ENCODE measurements at regions not wholly inside any gene's neighbourhood (a gene's known extent, or its start where the extent isn't known, plus 50 kb on each side); places are given as distances from the start of the nearest gene placed in this dataset.
A peak's percentile ranks its signal among the peaks of the same experiment; 100 is the strongest.
"Not testable (repeated sequence)": the region's sequence is repeated elsewhere in the genome, so short reads cannot be mapped to it uniquely, and the experiment has no call there.

DNA sequence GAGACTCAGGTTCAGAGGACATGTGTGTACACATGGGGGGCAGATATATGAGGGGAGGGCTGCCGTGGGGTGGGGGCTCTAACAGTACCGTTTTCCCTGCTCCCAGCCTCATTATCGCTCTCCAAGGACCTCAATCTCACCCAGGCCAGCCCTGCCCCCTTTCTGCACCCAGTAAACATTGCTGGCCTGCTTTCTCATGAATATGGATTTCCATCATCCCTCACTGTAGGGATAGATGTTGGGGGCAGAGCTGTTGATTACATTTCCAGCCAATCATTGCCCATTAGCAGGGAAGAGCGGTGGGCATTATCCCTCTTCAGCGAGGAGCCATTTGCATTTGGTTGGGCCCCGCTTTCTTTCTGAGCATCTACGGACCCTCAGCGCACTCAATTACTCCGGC is 273.8 kb downstream of the RPS6KC1 start:
- DNase-seq = no peak

DNA sequence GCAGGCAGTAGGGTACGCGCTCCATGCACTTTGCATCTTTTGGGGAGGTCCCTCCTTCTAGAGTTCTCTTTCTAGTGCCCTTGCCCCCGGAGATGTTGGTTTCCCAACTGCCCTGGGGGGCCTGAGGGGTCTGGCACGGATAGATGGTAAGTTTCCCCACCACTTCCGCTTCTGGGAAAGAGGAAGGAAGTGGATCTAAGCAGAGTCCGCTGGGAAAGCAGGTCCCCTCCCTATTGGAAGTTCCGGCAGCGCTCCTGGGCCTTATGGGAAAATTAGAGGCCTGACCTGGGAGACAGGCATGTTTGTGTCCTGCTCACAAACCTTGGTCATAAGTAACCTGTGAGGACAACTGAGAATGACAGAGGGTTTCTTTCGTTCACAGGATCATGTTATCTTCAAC is 274.4 kb downstream of the RPS6KC1 start:
- DNase-seq = no peak

DNA sequence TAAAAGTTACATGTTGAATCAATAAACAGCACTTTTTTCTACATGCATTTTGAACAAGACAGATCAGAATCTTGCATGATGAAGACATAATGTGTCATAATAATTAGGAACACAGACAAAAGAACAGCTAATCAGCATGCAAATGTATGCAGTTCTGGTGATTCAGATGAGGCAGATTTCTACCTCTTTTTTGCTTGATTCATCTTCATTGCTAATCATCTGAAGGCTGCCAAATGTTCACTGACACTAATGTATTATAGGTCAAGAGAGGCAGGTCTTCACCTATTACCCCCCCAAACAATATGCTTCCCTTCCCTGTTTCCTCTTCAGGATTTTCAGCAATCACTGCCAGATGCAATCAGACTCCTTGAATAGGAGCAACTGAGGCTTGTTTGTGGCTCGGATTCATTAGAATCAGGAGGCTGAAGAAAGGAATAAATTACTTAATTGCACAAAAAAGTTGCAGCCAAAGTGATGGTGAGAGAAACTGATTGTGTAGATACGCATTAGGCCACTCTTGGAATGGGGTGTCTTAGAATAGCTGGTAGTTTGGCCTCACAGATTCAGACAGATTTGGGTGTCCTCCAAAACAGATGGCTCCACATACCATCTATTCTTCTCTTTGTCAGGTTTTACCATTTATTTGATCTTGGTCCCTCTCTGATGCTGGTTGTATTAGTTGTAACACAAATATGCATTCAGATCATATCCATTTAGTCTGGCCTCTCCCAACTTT is 275.4 kb downstream of the RPS6KC1 start:
- DNase-seq = no peak

DNA sequence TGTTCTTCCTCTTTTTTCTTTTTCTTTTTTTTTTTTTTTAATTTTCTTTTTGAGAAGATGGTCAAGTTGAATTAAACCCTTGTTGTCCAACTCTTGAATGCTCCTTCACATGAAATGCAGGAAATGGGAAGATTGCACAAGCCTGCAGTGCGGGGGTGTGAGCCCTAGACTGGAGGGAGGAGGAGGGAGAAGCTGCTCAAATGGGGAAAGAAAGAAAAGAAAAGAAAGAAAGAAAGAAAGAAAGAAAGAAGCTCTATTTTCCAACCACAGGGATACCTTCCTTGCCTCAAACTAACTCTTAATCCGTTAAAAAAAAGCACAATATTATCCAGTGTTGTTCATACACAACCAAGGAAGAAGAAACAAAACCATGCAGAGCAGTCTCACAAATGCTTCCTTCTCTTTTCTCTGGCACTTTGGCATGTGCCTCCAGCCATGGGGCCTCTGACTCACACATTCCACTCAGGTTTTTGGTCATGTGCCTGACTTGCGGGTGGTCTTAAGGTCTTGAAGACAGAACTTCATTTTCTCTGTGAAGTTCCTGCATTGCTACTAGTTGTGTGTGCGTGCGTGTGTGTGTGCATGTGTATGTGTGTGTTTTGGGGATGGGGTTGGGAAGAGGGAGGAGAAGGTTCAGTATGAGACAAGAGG is 276.1 kb downstream of the RPS6KC1 start:
- DNase-seq = no peak

DNA sequence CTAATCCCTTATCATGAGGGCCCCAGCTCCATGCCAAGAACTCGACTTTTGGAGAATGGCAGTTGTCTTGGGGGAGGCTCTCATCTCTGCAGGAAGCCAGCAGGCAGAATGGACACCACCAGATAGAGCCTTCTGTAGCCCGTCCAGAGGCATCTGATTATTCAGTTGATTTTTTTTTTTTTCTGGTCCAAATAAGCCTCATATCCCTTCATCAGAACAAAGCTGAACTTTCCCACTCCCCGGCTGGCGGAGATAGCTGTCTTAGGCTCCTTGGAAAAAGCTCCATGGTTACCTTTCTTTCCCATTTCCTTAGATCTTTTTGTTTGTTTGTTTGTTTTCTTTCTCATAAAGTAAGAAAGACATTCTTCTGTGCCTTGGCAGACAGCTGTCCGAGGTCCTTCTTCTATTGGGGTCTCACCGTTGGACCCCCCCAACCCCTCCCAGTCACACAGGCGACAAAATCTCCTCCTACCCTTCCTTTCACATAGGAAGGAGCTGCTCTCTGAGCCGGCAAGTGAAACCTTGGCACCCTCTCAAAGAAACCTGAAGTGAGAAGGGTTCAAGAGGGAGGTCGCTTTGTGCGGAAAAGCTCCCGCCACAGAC is 278.5 kb downstream of the RPS6KC1 start:
- DNase-seq = no peak

DNA sequence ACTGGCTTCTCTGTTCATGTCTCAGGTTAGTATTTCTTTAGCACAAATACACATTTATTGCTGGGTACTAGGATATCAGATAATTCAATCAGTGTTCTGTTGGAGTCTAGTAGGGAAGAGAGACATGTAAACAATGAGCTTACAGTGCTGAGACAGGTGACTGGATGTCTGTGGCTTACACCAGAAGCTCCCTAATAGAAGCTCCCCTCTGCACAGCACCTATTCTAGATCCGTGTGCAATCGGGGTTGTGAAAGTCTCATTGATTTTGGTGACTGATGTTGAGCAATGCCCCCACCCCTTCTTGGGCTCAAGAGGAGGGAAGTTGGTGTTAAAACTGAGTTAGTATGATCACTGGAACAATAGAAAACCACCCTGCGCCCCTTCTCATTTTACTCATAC is 279.2 kb downstream of the RPS6KC1 start:
- no peak for DNase-seq

DNA sequence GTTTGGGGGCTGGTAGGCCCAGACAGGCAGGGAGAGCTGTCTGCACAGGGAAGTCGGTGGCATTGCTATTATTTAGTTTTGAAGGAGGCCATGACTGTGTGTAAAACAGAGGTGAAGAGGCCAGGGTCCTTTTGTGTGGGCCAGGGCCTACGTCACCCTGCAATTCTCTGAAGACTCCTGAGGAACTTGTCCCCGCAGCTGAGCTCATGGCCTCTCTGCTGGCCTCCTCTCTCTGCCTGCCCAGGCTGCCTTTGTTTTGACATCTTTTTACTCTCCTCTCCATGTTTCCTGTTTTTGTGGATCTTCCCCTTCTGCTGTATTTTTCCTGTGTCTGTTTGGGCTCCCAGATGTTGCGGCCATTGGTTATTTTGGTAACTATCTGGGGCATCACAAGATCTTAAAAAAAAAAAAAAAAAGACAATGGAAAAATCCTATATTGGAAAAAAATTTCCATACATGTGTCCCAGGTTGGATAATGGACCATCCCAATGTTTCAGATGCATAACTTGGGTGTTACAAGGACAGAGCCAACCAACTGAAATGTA is 280.7 kb downstream of the RPS6KC1 start:
- DNase-seq = no peak

DNA sequence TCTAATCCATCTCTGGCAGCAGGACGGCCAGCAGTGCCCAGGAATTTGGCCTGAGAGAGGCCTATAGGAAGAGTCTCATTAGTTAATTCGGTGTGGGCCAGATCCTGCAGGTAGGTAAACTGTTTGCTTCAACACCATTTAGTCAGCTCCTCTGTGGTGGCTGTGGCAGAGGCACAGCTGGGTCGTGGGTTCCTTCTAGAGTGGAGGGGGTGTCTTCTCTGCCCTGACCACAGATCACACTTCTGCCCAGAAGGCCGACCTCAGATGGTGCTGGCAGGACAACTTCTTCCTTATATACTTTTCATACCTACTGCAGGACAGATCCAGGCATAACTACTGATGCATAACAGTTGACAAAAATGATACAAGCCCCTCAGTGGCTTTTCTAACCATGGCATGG is 281.4 kb downstream of the RPS6KC1 start:
- no peak for DNase-seq

DNA sequence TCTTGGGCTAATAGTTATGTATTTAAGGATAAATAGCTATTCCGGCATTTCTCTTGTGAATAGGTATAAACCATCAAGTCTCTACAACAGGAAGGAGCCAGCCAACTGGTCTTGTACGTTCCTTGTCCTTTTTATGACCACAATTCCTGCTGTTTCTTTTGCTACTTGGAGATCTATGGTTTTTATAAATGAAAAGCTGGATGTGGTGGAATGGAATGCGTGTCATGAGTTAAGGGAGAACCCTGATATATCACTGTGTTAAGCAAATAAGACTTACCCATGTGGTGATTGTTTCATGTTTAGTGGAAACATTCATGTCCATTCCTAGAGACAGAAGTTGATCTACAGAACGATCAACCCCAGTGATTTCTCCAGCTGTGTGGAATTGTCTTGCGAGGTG is 282.1 kb downstream of the RPS6KC1 start:
- no peak for DNase-seq

DNA sequence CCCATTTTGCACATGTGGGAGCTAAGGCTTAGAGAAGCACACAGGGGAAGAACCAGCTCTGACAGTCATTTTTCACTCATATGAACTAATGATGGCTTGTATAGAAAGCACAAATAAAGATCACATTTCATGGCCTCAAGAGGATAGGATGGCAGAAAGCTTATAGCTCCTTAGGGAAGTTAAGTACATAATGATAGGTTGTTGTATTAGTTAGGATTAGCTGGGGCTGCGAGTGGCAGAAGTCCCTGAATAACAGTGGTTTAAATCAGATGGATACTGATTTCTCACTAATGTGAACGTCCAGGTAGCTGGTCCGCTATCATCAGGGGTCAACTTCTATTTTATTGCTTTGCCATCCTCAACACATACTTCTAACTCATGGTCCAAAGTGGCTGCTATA is 284.0 kb downstream of the RPS6KC1 start:
- DNase-seq = no peak

DNA sequence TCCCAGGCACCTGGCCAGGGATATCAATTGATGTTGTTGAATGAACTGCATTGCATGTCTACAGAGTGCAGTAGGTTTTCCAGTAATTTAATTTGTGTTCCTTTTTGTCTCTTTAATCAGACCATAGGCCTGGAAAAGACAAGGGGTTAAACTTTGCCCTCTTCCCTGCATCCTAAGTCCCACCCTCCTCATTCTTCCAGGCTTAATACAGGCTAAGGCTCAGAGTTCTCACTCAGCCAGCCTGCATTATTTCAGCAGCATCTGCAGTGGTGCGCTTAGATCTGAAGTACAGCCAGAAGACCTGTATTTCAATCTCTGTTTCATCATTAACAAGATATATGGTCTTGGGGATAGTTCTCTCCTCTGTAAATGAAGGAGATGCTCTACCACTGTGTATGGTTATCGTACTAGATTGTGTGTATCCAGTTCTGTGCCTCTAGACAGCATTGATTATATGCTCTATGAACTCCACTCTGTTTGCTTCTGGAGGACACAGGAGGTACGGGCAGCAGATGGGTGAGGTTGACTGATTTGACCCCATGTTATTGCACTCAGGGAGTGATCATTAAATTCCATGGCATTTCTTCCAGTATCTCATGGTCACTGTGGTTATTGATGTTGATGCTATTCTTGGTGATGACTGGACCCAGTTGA is 286.1 kb downstream of the RPS6KC1 start:
- DNase-seq = no peak

DNA sequence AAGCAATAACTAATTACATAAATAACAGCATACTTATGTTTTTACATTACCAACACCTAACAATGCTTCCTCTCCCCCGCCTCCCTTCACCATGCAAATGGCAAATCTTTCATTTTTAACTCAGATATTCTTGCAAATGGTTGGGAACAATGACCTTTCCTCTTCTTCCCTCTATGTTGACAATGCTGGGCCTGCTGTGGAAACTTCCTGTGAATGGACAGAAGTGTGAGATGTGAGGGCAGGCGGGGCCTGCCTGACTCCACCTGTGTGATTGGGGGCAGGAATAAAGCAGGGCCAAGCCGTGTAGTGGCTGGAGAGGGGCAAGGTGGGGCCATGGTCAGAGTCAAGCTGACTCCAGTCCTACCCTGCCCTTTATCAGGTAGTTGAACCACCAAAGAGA is 289.6 kb downstream of the RPS6KC1 start:
- DNase-seq = no peak

DNA sequence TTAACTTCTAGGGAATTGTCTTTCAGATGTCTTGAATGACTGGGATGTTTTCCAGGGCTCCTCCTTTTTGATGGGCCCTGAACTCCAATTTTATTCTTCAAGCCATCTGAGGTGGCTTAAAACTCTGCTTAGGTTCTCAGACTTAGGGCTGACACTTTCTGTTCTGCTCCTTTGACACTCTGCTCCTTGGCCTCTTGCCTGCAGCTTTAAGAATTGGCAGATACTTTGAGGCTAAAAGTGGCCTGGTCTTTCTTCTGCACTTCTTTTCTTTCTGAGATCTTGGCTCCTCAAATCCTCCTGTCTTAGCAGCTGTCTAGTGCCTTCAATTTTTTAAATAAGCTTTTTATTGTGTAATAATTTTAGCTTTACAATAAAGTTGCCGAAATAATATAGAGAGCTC is 294.6 kb downstream of the RPS6KC1 start:
- no peak for DNase-seq

DNA sequence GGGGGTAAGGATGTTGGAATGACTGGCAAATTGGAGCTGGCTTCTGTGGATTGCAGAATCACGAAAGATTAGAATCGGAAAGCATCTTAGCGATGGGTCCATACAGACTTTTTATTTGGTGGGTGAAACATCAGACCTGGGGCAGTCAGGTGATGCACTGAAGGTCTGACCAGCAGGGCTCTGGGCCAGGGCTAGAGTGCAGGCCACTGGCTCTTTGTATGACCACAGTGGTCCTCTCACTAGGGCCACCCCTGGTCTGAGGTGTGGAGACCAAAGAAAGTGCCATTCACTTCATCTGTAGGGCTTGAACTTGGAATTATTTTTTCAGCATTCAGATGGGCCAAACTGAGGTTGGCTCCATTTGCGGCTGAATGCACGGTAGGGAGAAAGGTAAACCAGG is 306.4 kb downstream of the RPS6KC1 start:
- DNase-seq = no peak

DNA sequence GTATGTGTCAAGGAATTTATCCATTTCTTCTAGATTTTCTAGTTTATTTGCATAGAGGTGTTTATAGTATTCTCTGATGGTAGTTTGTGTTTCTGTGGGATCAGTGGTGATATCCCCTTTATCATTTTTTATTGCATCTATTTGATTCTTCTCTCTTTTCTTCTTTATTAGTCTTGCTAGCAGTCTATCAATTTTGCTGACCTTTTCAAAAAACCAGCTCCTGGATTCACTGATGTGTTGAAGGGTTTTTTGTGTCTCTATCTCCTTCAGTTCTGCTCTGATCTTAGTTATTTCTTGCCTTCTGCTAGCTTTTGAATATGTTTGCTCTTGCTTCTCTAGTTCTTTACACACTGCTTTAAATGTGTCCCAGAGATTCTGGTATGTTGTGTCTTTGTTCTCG is 307.3 kb downstream of the RPS6KC1 start:
- not testable (repeated sequence) for DNase-seq

DNA sequence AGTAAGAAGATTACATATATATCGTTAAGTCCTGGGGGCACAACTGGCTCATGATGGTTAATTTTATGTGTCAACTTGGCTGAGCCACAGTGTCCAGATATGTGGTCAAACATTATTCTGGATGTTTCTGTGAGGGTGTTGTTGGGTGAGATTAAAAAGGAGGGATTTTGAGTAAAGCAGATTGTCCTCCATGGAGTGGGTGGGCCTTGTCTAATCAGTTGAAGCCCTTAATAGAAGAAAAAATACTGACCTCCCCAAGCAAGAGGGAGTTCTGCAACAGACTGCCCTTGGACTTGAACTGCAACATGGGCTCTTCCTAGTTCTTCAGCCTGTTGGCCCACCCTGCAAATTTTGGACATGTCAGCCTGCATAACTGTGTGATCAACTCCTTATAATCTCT is 311.6 kb downstream of the RPS6KC1 start:
- no peak for DNase-seq

DNA sequence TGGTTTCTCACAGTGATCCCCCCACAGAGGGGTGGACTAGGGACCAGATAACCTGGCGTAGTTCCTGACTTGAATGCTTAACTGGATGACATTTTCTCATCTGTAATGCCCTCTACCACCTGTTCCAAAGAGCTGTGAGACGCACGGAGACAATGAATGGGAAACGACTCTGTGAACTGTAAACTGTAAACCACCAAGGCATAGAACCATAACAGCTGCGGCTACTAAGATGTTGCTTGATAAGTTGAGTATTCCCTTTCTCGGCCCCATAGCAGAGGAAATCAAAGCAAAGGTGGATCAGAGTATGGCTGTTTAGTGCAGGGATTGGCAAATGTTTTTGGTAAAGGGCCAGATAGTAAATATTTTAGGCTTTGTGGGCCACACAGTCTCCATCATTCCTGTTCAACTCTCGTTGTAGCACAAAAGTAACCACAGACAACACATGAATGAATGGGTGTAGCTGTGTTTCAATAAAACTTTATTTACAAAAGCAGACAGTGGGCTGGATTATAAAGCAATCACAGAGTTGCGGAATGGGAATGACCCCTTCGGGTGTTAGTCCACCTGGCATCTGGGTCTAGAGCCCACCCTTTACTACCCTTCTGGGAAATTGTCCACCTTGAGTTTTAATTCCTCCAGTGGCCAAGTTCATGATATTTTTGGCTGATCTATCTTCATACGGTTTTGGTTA is 315.2 kb downstream of the RPS6KC1 start:
- no peak for DNase-seq

DNA sequence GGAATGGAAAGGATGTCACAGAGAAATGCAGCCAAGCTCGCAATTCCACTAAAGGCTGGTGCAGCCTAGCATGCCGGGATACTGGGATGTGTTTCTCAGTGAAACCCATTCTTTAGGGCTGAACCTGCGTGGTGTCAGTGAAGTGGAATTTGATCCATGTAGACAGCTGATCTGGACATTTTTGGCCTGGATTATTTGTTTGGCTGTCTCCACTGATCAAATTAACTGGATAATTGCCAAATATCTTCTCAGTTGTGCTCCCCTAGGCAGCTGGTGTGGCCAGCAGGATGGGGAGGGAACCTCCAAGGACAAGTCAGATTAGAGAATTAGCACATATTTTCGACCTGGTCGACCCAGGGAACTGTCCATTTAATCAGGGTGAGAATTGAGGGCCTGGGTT is 318.4 kb downstream of the RPS6KC1 start:
- no peak for DNase-seq

DNA sequence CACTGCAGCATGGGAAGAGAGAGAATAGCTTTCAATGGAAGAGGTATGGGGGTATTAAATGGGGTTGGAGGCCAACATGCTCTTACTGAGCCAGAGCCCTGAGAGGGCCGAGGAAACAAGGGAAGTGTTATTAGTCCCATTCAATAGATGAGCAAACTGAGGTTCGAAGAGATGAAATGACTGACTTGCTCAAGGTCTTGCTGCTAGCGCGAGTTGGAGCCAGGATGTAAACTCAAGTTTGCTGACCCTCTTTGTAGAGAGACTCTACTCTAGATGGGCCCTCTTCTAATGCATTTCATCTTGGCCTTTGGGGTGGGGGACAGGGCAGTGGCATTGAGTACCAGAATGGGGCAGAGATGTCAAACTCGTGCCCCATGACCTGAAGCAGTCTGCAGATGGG is 319.5 kb downstream of the RPS6KC1 start:
- DNase-seq = no peak

DNA sequence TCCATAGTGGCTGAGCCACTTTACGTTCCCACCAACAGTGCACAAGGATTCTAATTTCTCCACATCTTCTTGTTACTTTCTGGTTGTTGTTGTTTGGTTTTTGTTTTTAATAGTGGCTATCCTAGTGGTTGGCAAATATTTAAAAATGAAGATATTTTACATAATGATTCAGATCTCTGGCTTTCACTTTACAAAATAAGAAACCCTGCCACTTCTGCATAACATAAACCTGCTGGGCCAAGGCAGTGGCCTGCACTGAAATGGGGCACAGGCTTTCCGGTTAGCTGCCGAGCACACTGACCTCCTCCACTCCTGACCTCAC is 320.4 kb downstream of the RPS6KC1 start:
- no peak for DNase-seq

DNA sequence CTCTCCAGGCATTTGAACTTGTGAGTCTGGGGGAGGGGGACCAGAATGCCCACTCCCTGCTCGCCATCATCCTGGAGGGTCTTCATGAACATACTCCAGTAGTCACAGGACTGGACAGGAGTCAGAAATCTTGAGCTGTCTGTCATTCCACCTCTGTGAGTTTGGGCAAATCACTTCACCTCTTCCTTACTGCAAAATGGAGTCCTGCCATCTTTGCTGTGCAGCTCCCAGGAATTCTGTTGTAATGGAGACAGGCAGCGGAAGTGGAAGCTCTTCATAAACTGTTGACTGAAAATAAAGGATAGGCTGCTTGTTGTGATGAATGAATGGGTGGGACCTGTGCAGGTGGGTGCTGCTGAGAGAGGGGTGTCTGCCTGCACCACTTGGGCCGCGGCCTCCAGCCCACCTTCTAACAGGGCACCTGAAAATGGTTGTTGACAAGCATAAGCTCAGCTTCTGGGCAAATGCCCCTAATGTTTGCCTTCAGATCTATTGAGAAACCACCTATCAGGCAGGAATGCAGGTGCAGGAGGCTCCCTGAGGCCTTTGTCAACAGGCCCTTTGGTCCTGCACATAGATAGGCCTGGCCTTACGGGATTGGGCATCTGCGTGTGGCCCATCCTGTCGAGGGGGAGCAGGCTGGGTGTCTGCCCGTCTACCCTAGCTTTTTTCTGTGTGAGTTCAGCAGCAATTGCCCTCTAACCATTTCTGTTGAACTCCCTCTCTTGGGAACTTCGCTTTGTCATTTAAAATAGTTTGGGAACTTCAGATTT is 321.0 kb downstream of the RPS6KC1 start:
- no peak for DNase-seq

DNA sequence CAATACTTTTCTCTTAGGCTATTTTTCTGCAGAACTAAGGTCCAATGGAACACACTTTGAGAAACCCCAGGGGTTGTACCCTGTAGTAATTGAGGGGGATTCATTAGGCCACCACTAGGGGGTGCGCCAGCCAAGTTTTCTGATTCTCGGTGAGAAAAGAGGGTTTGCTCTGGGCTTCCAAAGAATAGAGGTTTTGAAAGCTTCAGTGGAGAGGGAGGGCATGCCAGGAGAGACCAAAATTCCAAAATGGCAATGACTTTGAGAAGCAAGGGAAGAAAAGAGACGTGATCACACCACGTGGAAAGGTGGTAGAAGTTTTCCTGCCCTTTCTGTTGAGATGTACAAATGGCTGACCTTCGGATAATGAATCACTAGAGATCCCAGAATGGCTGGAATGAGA is 323.3 kb downstream of the RPS6KC1 start:
- DNase-seq = peak; percentile 44

Data from activated naive CD4-positive, alpha-beta T cell treated with Interleukin-2 at 50 U/mL for 16 hours (primary cell).